ENCODE measurements at regions not wholly inside any gene's neighbourhood (a gene's known extent, or its start where the extent isn't known, plus 50 kb on each side); places are given as distances from the start of the nearest gene placed in this dataset.

- no peak overlapping the region for H3K27ac ChIP-seq (replicated peaks)
- no peak for TF ChIP-seq GABPA (IDR thresholded peaks at IDR 0.05; ENCODE audit: low read depth)
- no peak for TF ChIP-seq SPI1 (IDR thresholded peaks at IDR 0.05; ENCODE audit: borderline replicate concordance, low read depth)
- no peak for TF ChIP-seq REST (IDR thresholded peaks at IDR 0.05; ENCODE audit: insufficient replicate concordance, low read depth)
- no peak for TF ChIP-seq CTCF (IDR thresholded peaks at IDR 0.05; ENCODE audit: insufficient read depth, low read length)
- TF ChIP-seq POLR2AphosphoS5 (IDR thresholded peaks at IDR 0.05; ENCODE audit: low read depth), result no peak
- no peak overlapping the region for H3K4me3 ChIP-seq (replicated peaks; ENCODE audit: insufficient read depth, low read length)
- H3K27me3 ChIP-seq (ENCODE audit: insufficient read depth, poor library complexity, severe bottlenecking), result no peaks in the 10 kb centered on the region
- DNase-seq (ENCODE audit: low read depth in 1 of 2, low spot score in 1 of 2), result no peak
These were observed 293.0 kb upstream of the TLE3 start for GRCh38 chr15:70390723-70391122.

- DNase-seq (ENCODE audit: low read depth in 1 of 2, low spot score in 1 of 2), result no peak
- no peaks in the 10 kb centered on the region for H3K27me3 ChIP-seq (ENCODE audit: insufficient read depth, poor library complexity, severe bottlenecking)
- no peak overlapping the region for H3K4me3 ChIP-seq (replicated peaks; ENCODE audit: insufficient read depth, low read length)
- no peak for TF ChIP-seq POLR2AphosphoS5 (IDR thresholded peaks at IDR 0.05; ENCODE audit: low read depth)
- TF ChIP-seq GABPA (IDR thresholded peaks at IDR 0.05; ENCODE audit: low read depth), result no peak
- TF ChIP-seq REST (IDR thresholded peaks at IDR 0.05; ENCODE audit: insufficient replicate concordance, low read depth), result no peak
- TF ChIP-seq CTCF (IDR thresholded peaks at IDR 0.05; ENCODE audit: insufficient read depth, low read length), result no peak
- no peak for TF ChIP-seq SPI1 (IDR thresholded peaks at IDR 0.05; ENCODE audit: borderline replicate concordance, low read depth)
- H3K27ac ChIP-seq (replicated peaks), result no peak overlapping the region
These were observed 290.3 kb upstream of the TLE3 start for GRCh38 chr15:70387993-70388392.

- Histone ChIP-seq H3K27me3 (ENCODE audit: insufficient read depth, poor library complexity, severe bottlenecking) (no peaks in the 10 kb centered on the region), H3K27ac (replicated peaks) (no peak overlapping the region), H3K4me3 (replicated peaks; ENCODE audit: insufficient read depth, low read length) (no peak overlapping the region)
- TF ChIP-seq GABPA (IDR thresholded peaks at IDR 0.05; ENCODE audit: low read depth) (no peak), REST (IDR thresholded peaks at IDR 0.05; ENCODE audit: insufficient replicate concordance, low read depth) (no peak), POLR2AphosphoS5 (IDR thresholded peaks at IDR 0.05; ENCODE audit: low read depth) (no peak), CTCF (IDR thresholded peaks at IDR 0.05; ENCODE audit: insufficient read depth, low read length) (no peak), SPI1 (IDR thresholded peaks at IDR 0.05; ENCODE audit: borderline replicate concordance, low read depth) (no peak)
- DNase-seq (ENCODE audit: low read depth in 1 of 2, low spot score in 1 of 2), result no peak
These were observed 289.4 kb upstream of the TLE3 start for GRCh38 chr15:70387081-70387480.
